ENCODE measurements at regions not wholly inside any gene's neighbourhood (a gene's known extent, or its start where the extent isn't known, plus 50 kb on each side); places are given as distances from the start of the nearest gene placed in this dataset.

DNA sequence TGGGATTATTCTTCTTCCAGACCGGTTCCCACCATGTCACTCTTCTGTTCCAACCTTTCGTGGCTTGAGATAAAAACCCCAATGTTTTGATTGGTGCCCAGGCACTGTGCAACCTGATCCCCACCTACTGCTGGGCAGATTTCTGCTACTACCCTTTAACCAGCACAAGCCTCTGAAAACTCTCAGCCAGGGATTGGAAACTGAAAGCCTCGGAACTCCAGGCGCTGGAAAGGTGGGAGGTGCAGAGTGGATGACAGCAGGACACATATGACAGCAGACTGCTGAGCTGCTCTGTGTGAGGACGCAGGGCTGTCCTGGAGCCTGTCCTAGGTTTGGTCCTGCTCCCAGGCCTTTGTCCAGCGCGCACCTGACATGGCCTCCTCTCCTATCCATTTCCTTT lies 68.5 kb upstream of the GTF3A start:
- TF ChIP-seq, protein P1, sequence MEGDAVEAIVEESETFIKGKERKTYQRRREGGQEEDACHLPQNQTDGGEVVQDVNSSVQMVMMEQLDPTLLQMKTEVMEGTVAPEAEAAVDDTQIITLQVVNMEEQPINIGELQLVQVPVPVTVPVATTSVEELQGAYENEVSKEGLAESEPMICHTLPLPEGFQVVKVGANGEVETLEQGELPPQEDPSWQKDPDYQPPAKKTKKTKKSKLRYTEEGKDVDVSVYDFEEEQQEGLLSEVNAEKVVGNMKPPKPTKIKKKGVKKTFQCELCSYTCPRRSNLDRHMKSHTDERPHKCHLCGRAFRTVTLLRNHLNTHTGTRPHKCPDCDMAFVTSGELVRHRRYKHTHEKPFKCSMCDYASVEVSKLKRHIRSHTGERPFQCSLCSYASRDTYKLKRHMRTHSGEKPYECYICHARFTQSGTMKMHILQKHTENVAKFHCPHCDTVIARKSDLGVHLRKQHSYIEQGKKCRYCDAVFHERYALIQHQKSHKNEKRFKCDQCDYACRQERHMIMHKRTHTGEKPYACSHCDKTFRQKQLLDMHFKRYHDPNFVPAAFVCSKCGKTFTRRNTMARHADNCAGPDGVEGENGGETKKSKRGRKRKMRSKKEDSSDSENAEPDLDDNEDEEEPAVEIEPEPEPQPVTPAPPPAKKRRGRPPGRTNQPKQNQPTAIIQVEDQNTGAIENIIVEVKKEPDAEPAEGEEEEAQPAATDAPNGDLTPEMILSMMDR (IDR thresholded peaks at IDR 0.05; ENCODE audit: extremely low read depth in 1 of 2, insufficient read depth in 1 of 2, low read depth in 1 of 2, low read length in 2 of 2), result no peak
- no peak for TF ChIP-seq POLR2AphosphoS5 (IDR thresholded peaks at IDR 0.05; ENCODE audit: insufficient read depth, low read depth, low read length)
- no peak for TF ChIP-seq EZH2 (IDR thresholded peaks at IDR 0.05; ENCODE audit: borderline replicate concordance, low read depth, low read length, severe bottlenecking)
- no peak for TF ChIP-seq JUN (IDR thresholded peaks at IDR 0.05; ENCODE audit: borderline replicate concordance, insufficient read depth, insufficient read length, low read depth)
- no peak for TF ChIP-seq POLR2A (IDR thresholded peaks at IDR 0.05; ENCODE audit: low read depth, low read length)
- no peak for TF ChIP-seq MYC (IDR thresholded peaks at IDR 0.05; ENCODE audit: low read depth, low read length)
- TF ChIP-seq, protein P2, sequence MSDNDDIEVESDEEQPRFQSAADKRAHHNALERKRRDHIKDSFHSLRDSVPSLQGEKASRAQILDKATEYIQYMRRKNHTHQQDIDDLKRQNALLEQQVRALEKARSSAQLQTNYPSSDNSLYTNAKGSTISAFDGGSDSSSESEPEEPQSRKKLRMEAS (IDR thresholded peaks at IDR 0.05; ENCODE audit: insufficient read depth, insufficient read length), result no peak
- TF ChIP-seq FOS (IDR thresholded peaks at IDR 0.05; ENCODE audit: borderline replicate concordance, insufficient read depth, low read length), result no peak

All from endothelial cell of umbilical vein (primary cell).